Erythroblast (primary cell): ENCODE measurements at regions not wholly inside any gene's neighbourhood (a gene's known extent, or its start where the extent isn't known, plus 50 kb on each side); places are given as distances from the start of the nearest gene placed in this dataset.
"Not testable (repeated sequence)": the region's sequence is repeated elsewhere in the genome, so short reads cannot be mapped to it uniquely, and the experiment has no call there.

ENCODE experiments used
- DNase-seq, 2 experiments: peaks; one replicate each; lab custom pipeline; 2025; lab: John Stamatoyannopoulos, UW
- GATA1 ChIP-seq: IDR thresholded peaks from 2 replicates; pipeline ENCODE4 v1.6.1; 2011; ENCODE audit warnings: low read depth, mild to moderate bottlenecking, control low read depth, low read length, moderate library complexity
- POLR2A ChIP-seq: IDR thresholded peaks from 2 replicates; pipeline ENCODE4 v1.6.1; 2011; ENCODE audit warnings: mild to moderate bottlenecking, low read length

GRCh38 chr1:239164451-239165180 lies 221.8 kb upstream of the CHRM3 start:
- no peak for DNase-seq

GRCh38 chr1:239155466-239156091 lies 230.8 kb upstream of the CHRM3 start:
- DNase-seq, result no peak
- TF ChIP-seq GATA1 (no peak), POLR2A (no peak)

More at GRCh38 chr1:239164451-239165180, 221.8 kb upstream of the CHRM3 start:
- no peak for TF ChIP-seq GATA1
- TF ChIP-seq POLR2A, result no peak

- TF ChIP-seq GATA1, result no peak
- TF ChIP-seq POLR2A, result no peak
- DNase-seq, result no peak
Measured at GRCh38 chr1:239151937-239152336, 234.4 kb upstream of the CHRM3 start.

GRCh38 chr1:239140968-239141367 lies 245.4 kb upstream of the CHRM3 start:
- DNase-seq, result no peak
- TF ChIP-seq POLR2A, result no peak
- TF ChIP-seq GATA1, result no peak

- DNase-seq, result no peak
- TF ChIP-seq GATA1, result no peak
- no peak for TF ChIP-seq POLR2A
Measured at GRCh38 chr1:239139801-239140200, 246.6 kb upstream of the CHRM3 start.

GRCh38 chr1:239128541-239128940 lies 257.8 kb upstream of the CHRM3 start:
- no peak for TF ChIP-seq GATA1
- no peak for TF ChIP-seq POLR2A

GRCh38 chr1:239126884-239127283 lies 259.5 kb upstream of the CHRM3 start:
- no peak for TF ChIP-seq POLR2A
- no peak for TF ChIP-seq GATA1
- no peak for DNase-seq

More at GRCh38 chr1:239128541-239128940, 257.8 kb upstream of the CHRM3 start:
- no peak for DNase-seq

- DNase-seq, result no peak
- TF ChIP-seq GATA1 (no peak), POLR2A (no peak)
Measured at GRCh38 chr1:239125893-239126292, 260.5 kb upstream of the CHRM3 start.

GRCh38 chr1:239125027-239125426 lies 261.3 kb upstream of the CHRM3 start:
- TF ChIP-seq GATA1, result no peak
- TF ChIP-seq POLR2A, result no peak
- DNase-seq, result no peak

- DNase-seq, result no peak
- TF ChIP-seq GATA1, result no peak
- no peak for TF ChIP-seq POLR2A
Measured at GRCh38 chr1:239123260-239123659, 263.1 kb upstream of the CHRM3 start.

GRCh38 chr1:239112101-239112935 lies 274.1 kb upstream of the CHRM3 start:
- DNase-seq, result no peak
- TF ChIP-seq GATA1, result no peak
- TF ChIP-seq POLR2A, result no peak

GRCh38 chr1:239107676-239108075 lies 278.7 kb upstream of the CHRM3 start:
- no peak for DNase-seq

GRCh38 chr1:239106689-239107088 lies 279.7 kb upstream of the CHRM3 start:
- not testable (repeated sequence) for DNase-seq

More at GRCh38 chr1:239107676-239108075, 278.7 kb upstream of the CHRM3 start:
- TF ChIP-seq GATA1 (no peak), POLR2A (no peak)
